Activated naive CD4-positive, alpha-beta T cell treated with anti-CD3 and anti-CD28 coated beads, Interleukin-2, amount 50 U/mL, for 24 hours (primary cell): ENCODE measurements at regions not wholly inside any gene's neighbourhood (a gene's known extent, or its start where the extent isn't known, plus 50 kb on each side); places are given as distances from the start of the nearest gene placed in this dataset.
"Not testable (repeated sequence)": the region's sequence is repeated elsewhere in the genome, so short reads cannot be mapped to it uniquely, and the experiment has no call there.

ENCODE experiments used
- H3K27ac Mint-ChIP-seq: one replicate; pipeline ENCODE4 v1.8.0; 2021; ENCODE audit warnings: mild to moderate bottlenecking, mixed read lengths
- H3K27me3 Mint-ChIP-seq: one replicate; pipeline ENCODE4 v1.8.0; 2021; ENCODE audit warnings: mixed read lengths
- H3K36me3 Mint-ChIP-seq: one replicate; pipeline ENCODE4 v1.8.0; 2021; ENCODE audit warnings: mixed read lengths
- H3K4me1 Mint-ChIP-seq: one replicate; pipeline ENCODE4 v1.8.0; 2021; ENCODE audit warnings: mixed read lengths
- H3K4me3 Mint-ChIP-seq: one replicate; pipeline ENCODE4 v1.8.0; 2021; ENCODE audit warnings: mild to moderate bottlenecking, mixed read lengths
- H3K9me3 Mint-ChIP-seq: one replicate; pipeline ENCODE4 v1.8.0; 2021; ENCODE audit warnings: mixed read lengths

- H3K9me3 Mint-ChIP-seq: peaks cover 6% of the 10 kb centered on the region
- no peak overlapping the region for H3K27ac Mint-ChIP-seq
- H3K4me1 Mint-ChIP-seq: no peaks in the 10 kb centered on the region
- H3K36me3 Mint-ChIP-seq: no peaks in the 10 kb centered on the region
- peaks cover 16% of the 10 kb centered on the region for H3K27me3 Mint-ChIP-seq
- H3K4me3 Mint-ChIP-seq: no peak overlapping the region
These were observed 54.9 kb upstream of the OSMR start for GRCh38 chr5:38790891-38791290.

DNA sequence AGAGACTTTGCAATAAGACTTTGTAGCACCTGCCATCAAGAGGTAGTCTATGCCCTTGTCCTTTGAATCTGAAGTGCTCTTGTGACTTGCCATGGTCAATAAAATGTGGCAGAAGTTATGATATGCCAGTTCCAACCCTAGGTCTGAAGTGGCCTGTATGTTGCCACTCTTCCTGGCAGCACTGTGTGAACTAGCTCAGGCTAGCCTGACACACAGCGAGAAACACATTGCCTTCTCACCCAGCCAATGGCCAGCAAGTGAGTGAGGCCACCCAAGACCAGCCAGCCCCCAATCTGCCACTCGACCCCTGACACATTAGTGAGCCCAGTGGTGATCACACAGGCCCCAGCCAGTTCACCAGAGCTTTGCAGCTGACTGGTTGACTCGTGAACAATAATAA is 52.7 kb upstream of the OSMR start:
- Mint-ChIP-seq H3K27ac (no peak overlapping the region), H3K9me3 (no peaks in the 10 kb centered on the region), H3K27me3 (peaks cover 9% of the 10 kb centered on the region), H3K4me1 (no peaks in the 10 kb centered on the region), H3K4me3 (no peak overlapping the region), H3K36me3 (no peaks in the 10 kb centered on the region)

DNA sequence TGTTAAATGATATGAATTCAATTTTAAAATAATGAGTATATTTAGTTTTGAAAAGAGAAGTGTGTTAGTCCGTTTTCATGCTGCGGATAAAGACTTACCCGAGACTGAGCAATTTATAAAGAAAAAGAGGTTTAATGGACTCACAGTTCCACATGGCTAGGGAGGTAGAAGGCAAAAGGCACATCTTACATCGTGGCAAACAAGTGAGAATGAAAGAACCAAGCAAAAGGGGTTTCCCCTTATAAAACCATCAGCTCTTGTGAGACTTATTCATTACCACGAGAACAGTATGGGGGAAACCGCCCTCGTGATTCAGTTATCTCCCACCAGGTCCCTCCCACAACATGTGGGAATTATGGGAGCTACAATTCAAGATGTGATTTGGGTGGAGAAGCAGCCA is 51.8 kb upstream of the OSMR start:
- H3K4me3 Mint-ChIP-seq, H3K27ac Mint-ChIP-seq, H3K4me1 Mint-ChIP-seq, H3K9me3 Mint-ChIP-seq, H3K27me3 Mint-ChIP-seq, H3K36me3 Mint-ChIP-seq: not testable (repeated sequence)

- no peak overlapping the region for H3K4me3 Mint-ChIP-seq
- no peaks in the 10 kb centered on the region for H3K36me3 Mint-ChIP-seq
- no peaks in the 10 kb centered on the region for H3K4me1 Mint-ChIP-seq
- H3K27ac Mint-ChIP-seq: no peak overlapping the region
- H3K27me3 Mint-ChIP-seq: peaks cover 9% of the 10 kb centered on the region
- no peaks in the 10 kb centered on the region for H3K9me3 Mint-ChIP-seq
These were observed 50.8 kb upstream of the OSMR start for GRCh38 chr5:38794986-38795385.

DNA sequence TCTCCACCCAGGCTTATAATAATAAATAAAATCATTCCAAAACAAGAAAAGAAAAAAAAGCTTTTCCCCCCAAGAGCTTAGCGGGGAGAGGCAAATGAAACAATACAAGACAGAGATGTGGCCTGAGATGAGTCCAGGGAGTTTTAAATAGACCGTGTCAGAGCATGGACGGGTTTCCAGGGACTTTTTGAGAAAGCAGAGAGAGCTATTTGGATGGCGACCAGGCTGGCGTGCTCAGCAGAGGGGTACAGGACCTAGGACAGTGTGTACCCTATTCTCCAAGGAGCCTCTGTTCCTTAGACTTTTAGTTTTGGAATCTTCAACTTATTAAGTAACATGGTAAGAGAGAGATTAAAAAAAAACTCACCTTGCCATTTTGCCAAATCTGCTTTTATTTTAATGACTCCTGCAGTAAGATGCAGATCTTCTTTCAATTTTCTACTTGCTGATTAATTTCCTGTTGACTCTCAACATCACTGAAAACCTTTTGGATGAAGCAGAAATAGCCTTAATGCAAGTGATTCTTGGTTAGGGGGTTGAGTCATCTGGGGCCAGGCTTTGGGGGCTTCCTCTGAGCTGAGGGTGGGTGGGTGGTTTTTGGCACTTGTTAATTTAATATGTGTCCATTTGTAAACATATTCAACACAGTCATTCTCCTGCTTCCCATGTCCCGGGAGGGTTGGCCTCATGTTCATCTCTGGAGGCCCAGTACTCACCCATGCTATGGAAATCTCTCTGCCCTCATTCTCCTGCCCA is 49.6 kb upstream of the OSMR start:
- no peaks in the 10 kb centered on the region for H3K9me3 Mint-ChIP-seq
- H3K4me3 Mint-ChIP-seq: no peak overlapping the region
- H3K36me3 Mint-ChIP-seq: no peaks in the 10 kb centered on the region
- H3K27me3 Mint-ChIP-seq: peaks cover 4% of the 10 kb centered on the region
- H3K27ac Mint-ChIP-seq: no peak overlapping the region
- no peaks in the 10 kb centered on the region for H3K4me1 Mint-ChIP-seq
